ENCODE measurements at regions not wholly inside any gene's neighbourhood (a gene's known extent, or its start where the extent isn't known, plus 50 kb on each side); places are given as distances from the start of the nearest gene placed in this dataset.

DNA sequence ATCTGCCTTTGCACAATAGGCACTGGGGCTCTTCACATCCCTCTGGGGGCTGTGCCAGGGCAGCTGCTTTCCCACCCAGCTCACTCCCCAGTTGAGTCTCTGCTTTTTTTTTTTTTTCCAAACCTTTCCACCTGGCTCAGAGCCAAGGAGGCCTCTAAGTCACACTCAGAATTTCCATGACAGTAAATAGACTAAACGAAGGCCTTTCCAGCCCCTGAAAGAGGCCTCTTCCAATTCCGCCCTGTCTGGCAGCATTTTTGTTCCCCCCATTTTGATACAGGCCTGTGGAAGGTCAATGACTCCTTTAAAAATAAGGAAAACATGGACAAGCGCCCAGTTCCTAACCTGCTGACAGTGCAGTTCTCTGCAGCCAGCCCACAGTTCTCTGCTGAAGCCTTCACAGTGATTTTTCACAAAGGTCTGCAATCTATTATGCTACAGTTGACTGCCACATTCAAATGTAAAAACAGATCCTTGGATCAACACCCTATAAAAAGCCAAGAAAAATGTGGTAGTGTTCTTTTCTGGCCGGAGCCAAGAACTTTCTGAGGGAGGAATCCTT is 107.5 kb upstream of the SESN3 start:
- H3K27ac ChIP-seq: no peak overlapping the region
- no peak for TF ChIP-seq ZFX (IDR thresholded peaks at IDR 0.05; ENCODE audit: borderline replicate concordance)
- TF ChIP-seq, protein P1, sequence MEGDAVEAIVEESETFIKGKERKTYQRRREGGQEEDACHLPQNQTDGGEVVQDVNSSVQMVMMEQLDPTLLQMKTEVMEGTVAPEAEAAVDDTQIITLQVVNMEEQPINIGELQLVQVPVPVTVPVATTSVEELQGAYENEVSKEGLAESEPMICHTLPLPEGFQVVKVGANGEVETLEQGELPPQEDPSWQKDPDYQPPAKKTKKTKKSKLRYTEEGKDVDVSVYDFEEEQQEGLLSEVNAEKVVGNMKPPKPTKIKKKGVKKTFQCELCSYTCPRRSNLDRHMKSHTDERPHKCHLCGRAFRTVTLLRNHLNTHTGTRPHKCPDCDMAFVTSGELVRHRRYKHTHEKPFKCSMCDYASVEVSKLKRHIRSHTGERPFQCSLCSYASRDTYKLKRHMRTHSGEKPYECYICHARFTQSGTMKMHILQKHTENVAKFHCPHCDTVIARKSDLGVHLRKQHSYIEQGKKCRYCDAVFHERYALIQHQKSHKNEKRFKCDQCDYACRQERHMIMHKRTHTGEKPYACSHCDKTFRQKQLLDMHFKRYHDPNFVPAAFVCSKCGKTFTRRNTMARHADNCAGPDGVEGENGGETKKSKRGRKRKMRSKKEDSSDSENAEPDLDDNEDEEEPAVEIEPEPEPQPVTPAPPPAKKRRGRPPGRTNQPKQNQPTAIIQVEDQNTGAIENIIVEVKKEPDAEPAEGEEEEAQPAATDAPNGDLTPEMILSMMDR (IDR thresholded peaks at IDR 0.05): no peak

DNA sequence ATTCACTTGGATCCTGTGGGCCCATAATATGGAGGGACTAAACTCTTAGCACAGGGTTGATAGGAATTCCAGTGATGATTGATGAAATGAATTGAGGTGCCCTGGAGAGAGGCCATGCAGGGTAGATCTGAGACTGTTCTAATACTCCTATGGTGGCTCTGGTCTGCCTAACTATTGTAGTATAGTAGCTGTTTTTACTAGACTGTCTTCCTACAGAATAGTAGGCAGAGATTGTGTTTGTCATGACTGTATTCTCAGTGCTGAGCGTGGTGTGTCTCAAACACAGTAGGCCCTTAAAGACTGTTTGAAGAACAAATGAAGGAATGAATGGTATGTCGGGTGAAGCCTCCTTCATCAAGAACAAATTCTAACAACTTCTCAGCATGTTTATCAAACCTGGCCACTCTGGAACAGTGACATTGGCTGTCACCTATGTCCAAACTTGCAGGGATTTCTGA is 107.0 kb upstream of the SESN3 start:
- no peak overlapping the region for H3K27ac ChIP-seq
- TF ChIP-seq, protein P1 (IDR thresholded peaks at IDR 0.05): no peak
- TF ChIP-seq ZFX (IDR thresholded peaks at IDR 0.05; ENCODE audit: borderline replicate concordance): no peak

DNA sequence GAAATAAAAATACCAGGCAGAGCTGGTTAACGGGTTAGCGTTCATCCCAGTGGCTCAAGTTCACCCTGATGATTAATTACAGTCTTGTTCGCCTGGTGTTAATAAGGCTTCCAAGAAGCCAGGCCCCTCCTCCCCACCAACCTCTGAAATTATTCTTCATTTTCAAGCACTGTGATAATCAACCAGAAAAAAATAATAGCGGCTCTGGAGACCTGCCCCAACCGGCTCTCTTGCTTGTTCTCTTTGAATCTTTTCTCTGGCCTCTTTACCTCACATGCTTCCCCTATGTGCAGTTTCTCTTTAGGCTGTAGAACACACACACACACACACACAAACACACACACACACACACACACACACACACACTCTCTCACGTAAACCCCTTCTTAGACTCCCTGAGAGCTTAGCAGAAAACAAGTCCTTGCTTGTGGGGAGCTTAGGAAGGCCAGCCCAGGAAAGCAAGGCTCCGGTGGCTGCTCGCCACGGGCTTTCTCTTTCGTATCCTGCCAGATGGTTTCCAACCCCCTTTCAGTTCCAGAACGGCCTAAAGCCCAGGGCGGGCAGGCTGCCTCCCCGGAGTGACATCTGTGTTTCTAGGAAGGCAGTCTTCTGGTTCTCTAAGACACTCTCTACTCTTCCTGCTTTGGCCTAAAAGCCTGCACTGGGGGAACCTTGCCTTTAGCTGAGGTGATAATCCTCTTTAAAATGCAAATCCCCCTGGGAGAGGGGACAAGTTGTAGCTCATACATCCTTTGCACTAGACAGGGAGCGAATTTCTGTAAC is 106.4 kb upstream of the SESN3 start:
- TF ChIP-seq, protein P1 (IDR thresholded peaks at IDR 0.05): no peak
- TF ChIP-seq ZFX (IDR thresholded peaks at IDR 0.05; ENCODE audit: borderline replicate concordance): no peak
- no peak overlapping the region for H3K27ac ChIP-seq

DNA sequence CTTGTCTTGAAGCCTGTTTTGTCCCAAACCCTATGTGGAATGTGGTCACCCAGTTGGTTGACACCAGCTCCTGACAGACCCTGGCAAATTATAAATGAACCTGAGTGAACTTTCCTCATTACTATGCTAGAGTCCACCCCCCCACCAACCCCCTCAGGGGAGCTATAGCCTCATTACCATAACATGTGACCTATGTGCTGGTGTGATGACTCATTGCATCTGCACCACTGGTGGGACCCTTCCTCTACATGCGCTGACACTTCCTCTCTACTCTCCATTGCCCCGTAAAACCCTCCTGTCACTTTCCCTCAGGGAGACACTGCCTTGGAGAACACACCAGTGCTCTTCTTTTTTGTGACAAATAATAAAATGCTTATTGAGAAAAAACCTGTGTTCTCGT is 105.0 kb upstream of the SESN3 start:
- TF ChIP-seq ZFX (IDR thresholded peaks at IDR 0.05; ENCODE audit: borderline replicate concordance): no peak
- TF ChIP-seq, protein P1 (IDR thresholded peaks at IDR 0.05): no peak
- H3K27ac ChIP-seq: no peak overlapping the region

DNA sequence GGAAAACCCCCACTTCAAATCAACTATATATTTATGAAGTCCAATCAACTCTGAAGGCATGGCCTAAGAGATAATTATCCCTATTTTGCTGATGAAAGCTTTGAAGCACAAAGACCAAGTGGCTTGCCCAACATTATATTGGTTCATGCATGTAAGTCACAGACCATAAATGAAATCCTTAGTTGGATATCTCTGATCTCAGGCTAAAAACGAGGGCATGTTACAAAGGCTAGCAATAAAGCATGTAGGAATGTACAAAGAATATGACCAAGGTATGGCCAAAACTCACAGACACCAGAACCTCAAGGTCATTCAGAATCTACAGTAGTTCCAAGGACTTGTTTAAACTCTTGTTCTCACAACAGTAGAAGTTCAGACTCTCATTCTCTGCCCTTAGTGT is 100.2 kb upstream of the SESN3 start:
- TF ChIP-seq, protein P1 (IDR thresholded peaks at IDR 0.05): no peak
- TF ChIP-seq ZFX (IDR thresholded peaks at IDR 0.05; ENCODE audit: borderline replicate concordance): no peak
- no peak overlapping the region for H3K27ac ChIP-seq

DNA sequence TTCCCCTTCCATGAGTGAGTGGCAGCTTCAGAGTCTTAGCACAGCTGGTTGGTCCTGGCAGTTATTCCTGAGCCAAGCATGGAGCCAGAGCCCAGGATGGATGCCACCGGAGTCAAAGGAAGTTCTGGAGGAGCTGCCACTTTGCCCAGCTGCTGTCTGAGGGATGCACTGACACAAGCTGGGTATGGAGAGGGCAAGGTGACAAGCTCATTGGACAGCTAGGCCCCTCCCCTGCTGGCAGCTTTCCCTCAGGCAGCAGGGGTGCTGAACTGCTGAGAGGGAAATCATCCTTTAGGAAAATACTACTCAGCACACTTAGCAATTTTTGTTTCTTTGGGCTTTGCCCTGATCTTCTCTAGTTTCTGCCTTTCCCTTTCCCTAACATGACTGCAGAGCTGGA is 99.3 kb upstream of the SESN3 start:
- TF ChIP-seq ZFX (IDR thresholded peaks at IDR 0.05; ENCODE audit: borderline replicate concordance): no peak
- TF ChIP-seq, protein P1 (IDR thresholded peaks at IDR 0.05): no peak
- H3K27ac ChIP-seq: no peak overlapping the region

DNA sequence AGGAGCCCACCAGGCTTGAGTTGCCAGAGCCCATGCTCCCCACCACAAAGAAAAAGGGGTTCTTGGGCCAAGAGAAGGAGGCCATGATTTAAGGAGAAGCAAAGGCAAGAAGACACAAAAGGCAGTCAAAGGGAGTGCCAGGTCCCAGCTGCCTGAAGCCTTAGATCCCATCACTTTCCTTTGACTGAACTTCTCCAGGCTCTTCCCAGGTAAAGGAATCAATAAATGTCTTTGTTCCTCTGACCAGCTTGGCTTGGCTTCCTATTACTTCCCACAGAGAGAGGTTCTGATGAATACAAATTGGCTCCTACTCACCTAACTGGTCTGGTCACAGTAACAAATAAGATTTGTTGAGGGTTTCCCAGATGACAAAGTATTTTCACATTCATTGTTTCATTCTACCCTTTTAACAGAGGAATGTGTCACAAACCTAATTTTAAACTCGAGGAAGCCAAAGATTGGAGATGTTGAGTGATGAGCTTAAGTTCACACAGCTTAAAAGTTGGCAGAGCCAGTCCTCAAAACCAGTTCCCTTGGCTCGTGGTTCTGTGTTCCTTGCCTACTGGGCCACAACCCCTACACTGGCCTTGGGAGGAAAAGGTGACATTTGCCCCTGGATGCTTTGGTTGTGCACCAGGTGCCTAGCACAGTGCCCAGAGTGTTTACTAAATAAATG is 96.4 kb upstream of the SESN3 start:
- H3K27ac ChIP-seq: no peak overlapping the region
- TF ChIP-seq, protein P1 (IDR thresholded peaks at IDR 0.05): no peak
- no peak for TF ChIP-seq ZFX (IDR thresholded peaks at IDR 0.05; ENCODE audit: borderline replicate concordance)
